Choroid plexus epithelial cell (primary cell): ENCODE measurements at regions not wholly inside any gene's neighbourhood (a gene's known extent, or its start where the extent isn't known, plus 50 kb on each side); places are given as distances from the start of the nearest gene placed in this dataset.
"Not testable (repeated sequence)": the region's sequence is repeated elsewhere in the genome, so short reads cannot be mapped to it uniquely, and the experiment has no call there.

Source experiments
- DNase-seq: peaks from one replicate; pipeline ENCODE4 v3.0.0-alpha.2; 2010; ENCODE audit warnings: low read depth
- H3K4me3 ChIP-seq: 2 replicates; pipeline ENCODE4 v1.5.1; 2011; ENCODE audit warnings: low read depth, mild to moderate bottlenecking, control low read depth, low read length, moderate library complexity
- CTCF ChIP-seq: conservative IDR thresholded peaks from 2 replicates; pipeline ENCODE4 v1.5.1; 2011; ENCODE audit warnings: low read depth, mild to moderate bottlenecking, control low read depth, inconsistent platforms, low read length, moderate library complexity

- H3K4me3 ChIP-seq: no peak overlapping the region
- TF ChIP-seq CTCF: no peak
- DNase-seq: no peak
Measured at GRCh38 chr1:226461087-226461486, 53.2 kb upstream of the PARP1 start.

GRCh38 chr1:226463925-226464586 is 56.2 kb upstream of the PARP1 start:
- no peak for TF ChIP-seq CTCF
- no peak overlapping the region for H3K4me3 ChIP-seq
- no peak for DNase-seq

GRCh38 chr1:226464587-226464971 is 56.7 kb upstream of the PARP1 start:
- H3K4me3 ChIP-seq, DNase-seq: not testable (repeated sequence)

- H3K4me3 ChIP-seq: no peak overlapping the region
- no peak for DNase-seq
- no peak for TF ChIP-seq CTCF
Measured at GRCh38 chr1:226466296-226466695, 58.4 kb upstream of the PARP1 start.

GRCh38 chr1:226467443-226467842 is 59.5 kb upstream of the PARP1 start:
- no peak for DNase-seq
- H3K4me3 ChIP-seq: no peak overlapping the region
- TF ChIP-seq CTCF: no peak

- TF ChIP-seq CTCF: no peak
- no peak for DNase-seq
Measured at GRCh38 chr1:226470921-226471866, 63.3 kb upstream of the PARP1 start.

GRCh38 chr1:226473325-226473724 is 65.4 kb upstream of the PARP1 start:
- no peak for DNase-seq
- no peak for TF ChIP-seq CTCF
- no peak overlapping the region for H3K4me3 ChIP-seq

More at GRCh38 chr1:226470921-226471866, 63.3 kb upstream of the PARP1 start:
- H3K4me3 ChIP-seq: no peak overlapping the region
